HL-60/S4 (cell line): ENCODE measurements at regions not wholly inside any gene's neighbourhood (a gene's known extent, or its start where the extent isn't known, plus 50 kb on each side); places are given as distances from the start of the nearest gene placed in this dataset.

Experiments
- in situ Hi-C: fragments of 300-500 bp; cut with MboI; formaldehyde crosslinking; loops from 2 replicates; pipeline ENCODE4 v1.14.3; 2022; ENCODE audit warnings: low sequenced_read_pairs

DNA sequence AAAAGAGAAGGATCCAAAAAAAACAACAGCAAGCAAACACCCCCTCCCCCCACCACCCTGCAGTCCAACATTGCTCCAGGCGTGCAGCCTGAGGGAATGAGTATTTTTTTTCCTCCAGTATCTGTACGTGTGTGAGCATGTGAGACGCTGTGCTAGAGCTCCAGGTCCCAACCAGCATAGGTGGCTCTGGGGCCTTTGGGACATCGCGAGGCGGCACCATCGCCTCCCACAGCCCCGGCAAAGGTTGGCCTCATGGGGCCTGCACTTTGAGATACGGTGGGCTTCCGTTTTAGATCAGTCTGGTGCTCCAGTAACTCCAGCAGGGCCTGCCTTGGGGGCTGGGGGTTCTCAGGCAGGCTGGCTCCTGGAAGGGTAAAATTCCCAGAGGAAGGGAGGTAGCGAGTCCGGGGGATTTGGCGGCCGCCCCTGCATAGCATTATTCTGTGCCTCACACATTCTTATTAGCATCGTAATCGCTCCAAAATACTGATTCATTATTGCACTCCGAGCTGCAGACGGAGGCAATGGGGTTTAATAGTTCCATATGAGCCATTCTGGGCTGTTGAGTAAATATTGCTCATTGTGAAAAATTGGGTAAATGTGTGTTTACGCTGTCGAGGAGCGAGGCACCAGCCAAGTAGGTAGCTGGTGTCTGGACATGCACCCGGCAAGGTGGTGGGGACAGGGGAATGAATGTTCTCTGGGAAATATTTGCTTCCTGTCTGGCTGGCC, 143.1 kb upstream of the MYL2 start:
- in situ Hi-C loops: no loop called here

DNA sequence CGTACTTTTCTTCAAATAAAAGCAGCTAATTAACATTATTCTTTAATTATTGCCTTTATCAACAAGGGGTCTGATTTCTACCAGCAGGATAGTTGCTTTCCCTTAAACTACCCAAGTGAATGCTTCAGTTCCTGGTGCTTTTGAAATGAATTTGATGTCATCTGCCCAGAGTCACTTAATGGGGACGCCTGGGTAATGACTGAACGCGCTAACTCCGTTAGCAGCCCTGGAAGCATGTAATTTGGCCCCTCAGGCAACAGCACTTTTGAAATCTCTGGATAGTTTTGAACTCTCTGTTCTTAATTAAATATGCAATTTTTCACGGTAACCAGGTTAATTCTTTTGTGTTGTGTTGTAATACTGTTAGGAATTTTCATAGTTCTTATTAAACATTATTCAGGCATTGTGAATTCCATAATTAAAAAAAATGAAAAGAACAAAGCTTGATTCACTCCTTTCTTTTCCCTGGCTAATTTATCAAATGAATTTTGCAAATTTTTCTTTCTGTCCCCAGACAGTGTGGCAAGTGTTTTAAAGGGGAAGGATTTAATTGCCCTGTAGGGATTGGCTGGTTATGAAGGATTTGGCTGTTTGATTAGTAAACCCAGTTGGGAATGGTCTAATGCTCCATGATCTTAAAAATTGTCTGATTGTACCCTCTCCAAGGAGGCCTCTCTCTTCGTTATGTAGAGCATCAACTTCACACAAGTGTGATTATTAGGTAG, 137.5 kb upstream of the MYL2 start:
- in situ Hi-C loops: no loop called here

DNA sequence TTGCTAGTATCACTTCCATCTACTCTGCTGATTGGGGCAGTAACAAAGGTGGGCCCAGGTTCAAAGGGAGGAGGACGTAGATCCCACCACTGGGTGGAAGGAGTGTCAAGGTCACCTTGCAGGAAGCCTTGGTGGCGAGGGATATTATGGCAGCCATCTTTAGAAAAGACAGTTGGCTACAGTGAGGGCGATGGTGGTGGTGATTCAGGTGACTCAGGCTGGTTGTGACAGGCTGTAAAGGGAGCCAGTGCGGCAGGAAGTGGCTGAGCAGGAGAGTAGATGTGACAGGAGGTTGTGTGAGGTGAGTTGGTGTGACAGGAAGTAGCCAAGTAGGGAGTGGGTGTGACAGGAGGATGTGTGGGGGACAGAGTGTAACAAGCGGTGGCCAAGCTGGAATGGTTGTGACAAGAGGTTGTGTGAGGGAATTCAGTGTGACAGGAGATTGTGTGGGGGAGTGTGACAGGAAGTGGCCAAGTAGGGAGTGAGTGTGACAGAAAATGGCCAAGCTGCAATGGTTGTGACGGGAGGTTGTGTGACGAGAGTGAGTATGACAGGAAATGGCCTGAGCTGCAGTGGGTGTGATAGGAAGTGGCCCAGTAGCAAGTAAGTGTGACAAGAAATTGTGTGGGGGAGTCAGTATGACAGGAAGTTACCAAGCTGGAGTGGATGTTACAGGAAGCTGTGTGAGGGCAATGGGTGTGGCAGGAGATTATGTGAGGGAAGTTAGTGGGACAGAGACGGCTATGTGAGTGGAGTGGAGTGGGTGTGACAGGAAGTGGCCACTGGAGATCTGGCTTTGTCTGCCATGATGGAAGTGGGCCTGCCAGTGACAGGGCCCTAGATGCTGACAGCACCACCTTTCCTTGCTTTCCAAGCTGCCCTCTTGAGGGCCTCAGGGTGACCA, 136.5 kb upstream of the MYL2 start:
- in situ Hi-C loops: no loop called here

DNA sequence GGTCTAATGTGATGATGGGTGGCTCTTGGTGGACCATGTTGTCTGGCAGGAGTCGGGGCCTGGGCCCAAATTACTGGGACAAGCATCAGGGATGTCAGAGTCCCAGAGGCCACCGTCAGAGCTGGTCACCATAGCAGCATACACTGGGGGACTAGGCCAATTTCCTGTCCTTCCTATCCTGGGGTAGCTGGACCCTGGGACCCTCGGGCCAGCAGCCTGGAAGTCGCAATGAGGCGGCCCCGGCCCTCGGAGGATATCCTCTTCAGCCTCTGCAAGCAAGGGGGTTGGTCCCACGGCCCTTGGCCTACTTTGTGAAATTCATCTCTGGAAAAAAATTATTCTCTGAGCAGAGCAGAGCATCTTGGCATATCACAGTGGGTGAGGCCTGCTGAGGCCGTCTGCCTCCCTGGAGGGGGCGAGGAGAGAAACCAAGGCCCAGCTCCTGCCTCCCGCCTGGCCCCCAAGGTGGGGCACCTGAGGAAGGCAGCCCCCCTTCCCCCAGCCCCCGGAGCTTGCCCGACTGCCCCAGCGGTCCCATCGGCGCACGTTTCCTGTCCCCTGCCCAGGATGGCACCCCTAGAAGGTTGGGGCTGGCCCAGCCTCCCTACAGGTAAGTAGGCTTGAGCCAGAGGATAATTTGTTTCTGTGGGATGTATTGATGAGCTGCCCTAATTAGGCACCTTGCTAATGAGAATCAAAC, 135.0 kb upstream of the MYL2 start:
- in situ Hi-C loops: no loop called here

DNA sequence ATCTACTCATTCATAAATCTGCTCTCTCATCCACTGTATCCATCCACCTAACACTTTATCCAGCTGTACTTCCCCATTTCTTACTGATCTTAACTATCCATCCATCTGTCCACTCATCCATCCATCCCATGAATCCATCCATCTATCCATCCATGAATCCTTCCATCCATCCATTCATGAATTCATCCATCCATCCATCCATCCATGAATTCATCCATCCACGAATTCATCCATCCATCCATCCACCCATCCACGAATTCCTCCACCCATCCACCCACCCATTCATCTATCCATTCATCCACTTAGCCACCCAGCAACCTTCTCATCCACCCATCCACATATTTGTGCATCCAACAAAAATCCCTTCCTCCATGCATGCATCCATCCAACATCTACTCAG, 128.6 kb upstream of the MYL2 start:
- in situ Hi-C loops: no loop called here

DNA sequence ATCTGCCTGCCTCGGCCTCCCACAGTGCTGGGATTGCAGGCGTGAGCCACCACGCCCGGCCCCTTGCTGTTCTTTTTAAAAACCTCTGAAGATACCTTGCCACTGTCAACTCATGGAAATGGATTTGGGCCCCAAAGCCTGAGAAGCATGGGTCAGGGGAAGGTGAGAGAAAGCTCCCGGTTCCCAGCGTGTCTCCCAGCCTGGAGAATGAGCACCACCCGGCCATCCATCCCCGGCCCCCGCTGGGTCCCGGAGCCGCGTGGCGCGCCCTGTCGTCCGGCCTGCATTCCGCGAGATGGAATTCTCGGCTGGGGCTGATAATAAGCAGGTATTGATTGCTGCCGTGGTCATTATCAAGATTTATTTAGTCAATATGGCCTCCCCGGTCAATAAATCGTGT, 126.5 kb upstream of the MYL2 start:
- in situ Hi-C loops: no loop called here

DNA sequence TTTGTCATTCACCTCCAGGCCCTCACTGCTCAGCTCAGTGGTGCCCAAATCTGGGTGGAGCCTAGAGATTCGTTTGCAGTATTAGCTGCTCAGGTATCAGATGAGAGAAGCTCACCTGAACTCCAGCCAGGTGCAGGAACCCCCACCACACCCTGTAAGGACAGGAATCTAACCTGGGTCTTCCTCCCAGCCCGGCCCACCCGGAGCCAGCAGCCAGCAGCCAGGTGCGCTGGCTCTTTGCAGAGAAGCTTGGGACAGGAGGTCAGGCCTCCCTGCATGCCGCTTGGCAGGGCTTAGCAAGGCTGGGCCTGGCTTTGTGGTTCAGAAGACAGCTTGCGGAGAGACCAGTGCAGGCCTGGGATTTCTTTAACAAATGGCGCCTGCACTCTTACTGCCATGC, 125.6 kb upstream of the MYL2 start:
- in situ Hi-C loops: no loop called here

DNA sequence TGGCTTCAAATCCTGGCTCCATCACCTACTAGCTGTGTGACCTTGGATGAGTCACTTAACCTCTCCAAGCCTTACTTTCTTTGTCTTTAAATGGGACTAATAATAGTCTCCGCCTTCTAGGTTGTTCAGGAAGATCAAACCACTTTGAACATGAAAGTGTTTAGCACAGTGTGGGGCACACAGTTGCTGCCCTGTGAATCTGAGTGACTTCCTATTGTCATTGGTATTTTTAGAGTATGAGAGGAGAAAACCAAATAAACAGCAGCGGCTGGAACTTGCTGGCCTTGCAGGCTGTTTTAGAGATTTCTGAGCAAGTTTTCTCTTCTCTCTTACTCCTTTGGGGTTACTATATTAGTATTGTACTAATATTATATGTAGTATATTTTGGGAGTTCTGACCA, 120.7 kb upstream of the MYL2 start:
- in situ Hi-C loops: no loop called here

DNA sequence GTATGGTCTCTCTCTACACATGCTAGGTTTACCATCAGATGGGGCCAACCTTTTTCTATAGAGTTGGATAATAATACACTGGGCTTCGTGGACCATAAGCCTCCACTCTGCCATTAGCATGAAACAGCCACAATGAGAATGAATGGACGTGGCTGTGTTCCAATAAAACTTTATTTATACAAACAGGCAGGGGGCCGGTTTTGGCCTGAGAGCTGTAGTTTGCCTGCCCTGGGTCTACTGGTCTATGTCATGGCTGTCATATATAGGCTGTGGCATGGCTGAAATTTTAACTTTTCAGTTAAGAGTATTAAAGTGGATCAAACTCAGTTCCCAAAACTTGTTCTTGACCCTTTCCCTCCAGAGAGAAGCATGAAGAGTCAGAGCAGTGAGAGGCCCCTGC, 120.3 kb upstream of the MYL2 start:
- in situ Hi-C loops: no loop called here

DNA sequence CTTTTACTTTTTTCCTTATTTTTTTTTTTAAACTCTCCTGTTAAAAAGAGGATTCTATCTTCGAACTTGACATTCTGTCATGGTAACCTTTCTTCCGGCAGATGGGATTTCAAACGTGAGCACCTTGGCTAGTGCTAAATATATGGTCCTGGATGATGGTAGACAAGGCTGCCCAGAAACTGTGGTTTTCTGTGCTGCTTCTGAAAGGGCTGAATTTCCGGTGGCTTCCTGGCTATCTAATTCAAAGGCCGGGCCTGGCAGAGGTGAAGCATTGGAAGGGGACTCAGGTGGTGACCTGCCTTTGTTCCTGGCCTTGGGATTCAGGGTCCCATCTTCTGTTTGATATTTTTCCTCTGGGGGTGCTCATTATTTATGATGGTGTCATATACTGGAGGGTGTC, 118.6 kb upstream of the MYL2 start:
- in situ Hi-C loops: no loop called here

DNA sequence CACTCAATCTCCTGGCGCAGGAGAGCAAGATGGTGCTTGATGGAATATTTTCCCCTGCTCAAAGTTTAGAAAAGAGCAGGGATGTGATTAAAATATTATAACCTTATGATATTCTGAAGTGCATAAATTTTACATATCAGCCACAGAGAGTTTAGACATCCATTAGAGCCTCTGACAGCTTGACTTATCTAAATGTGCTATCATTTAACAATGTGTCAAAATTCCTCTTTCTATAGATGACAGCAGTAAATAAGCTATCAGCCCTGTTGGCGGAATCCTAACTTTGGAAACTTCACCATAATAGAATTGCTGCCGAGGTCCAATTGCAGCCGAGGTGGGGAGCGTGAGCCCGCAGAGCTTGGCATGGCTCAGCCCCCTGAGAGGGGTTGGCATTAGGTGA, 117.7 kb upstream of the MYL2 start:
- in situ Hi-C loops: no loop called here

DNA sequence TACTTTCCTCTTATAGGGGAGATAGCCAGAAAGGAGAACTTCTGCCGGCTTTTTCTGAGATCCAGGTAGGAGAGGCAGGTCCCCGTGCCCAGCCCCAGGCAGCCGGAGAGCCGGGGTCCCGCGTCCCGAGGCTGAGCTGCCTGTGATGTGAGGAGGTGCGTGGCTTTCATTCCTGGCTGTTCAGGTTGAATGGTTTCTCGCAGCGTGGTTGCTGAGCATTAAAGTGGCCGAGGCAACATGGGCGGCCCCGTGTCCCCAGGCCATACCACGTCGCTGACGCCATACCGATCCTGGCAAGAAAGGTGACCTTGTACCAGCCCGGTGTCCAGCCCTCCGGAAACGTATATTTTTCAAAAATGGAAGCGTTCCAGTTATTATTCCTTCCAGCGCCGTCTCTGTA, 116.7 kb upstream of the MYL2 start:
- in situ Hi-C loops: no loop called here

DNA sequence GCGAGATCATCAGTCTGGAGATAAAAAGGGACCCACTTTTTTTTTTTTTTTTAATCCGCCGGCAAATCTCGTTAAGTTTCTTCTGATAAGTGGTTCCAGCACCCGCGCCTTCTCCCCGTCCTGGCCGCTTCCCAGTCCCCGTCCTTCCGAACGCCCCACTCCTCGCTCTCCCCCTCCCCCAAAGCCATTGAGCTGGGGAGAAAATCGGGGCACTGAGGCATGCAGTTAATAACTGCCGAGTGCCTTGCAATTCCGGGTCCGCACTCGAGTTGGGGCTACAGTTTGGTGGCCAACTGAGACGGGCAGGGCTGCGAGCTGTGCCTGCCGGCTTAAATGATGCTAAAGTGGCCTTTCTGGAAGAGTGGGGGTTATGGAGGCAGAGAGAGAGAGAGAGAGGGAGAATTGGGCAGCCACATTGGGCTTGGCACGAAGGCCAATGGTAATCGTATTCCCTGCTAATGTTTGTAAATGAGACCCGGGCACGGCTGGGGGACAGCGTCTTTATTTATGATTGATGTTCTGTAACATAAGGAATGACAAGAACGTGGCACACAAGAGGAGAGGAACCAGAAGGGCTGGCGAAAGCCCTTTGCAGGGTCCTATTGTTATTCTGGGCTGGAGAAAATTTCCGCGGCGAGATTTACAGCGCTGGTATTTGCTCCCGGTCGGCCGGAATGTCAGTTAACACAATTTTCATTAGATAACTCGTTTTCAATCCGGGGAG, 115.4 kb upstream of the MYL2 start:
- in situ Hi-C loops: no loop called here

DNA sequence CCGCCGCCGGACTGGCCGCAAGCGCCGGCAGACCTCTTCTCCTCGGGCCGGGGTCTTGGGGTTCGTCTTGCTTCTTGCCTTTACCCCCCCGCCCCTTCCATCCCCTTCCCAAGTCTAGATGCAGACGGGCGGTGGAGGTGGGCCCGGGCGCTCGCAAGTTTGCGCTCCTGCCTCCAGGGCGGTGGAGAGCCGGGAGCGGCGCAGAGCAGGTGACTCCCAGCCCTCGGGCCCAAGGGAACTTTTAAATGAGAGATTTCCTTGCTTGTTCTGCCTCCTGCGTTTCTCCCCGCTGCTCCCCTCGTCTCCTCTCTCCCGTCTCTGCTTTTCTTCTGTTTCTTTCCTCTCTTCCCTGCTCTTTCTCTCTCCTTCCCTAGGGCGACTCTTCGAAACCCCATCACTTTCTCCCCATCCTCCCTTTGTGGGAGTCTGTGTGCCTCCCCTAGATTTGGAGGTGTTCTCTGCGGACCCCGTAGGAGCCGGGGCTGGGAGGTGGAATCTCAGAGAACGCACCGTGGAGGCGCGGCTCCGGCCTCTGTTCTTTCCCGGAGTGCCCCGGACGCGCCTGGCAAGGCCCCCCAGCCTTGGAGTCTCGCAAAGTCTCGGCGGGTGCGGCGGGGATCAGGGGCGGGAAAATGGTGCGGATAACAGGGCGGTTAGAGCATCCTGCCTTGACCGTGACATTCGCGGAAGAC, 114.7 kb upstream of the MYL2 start:
- in situ Hi-C loops: no loop called here

DNA sequence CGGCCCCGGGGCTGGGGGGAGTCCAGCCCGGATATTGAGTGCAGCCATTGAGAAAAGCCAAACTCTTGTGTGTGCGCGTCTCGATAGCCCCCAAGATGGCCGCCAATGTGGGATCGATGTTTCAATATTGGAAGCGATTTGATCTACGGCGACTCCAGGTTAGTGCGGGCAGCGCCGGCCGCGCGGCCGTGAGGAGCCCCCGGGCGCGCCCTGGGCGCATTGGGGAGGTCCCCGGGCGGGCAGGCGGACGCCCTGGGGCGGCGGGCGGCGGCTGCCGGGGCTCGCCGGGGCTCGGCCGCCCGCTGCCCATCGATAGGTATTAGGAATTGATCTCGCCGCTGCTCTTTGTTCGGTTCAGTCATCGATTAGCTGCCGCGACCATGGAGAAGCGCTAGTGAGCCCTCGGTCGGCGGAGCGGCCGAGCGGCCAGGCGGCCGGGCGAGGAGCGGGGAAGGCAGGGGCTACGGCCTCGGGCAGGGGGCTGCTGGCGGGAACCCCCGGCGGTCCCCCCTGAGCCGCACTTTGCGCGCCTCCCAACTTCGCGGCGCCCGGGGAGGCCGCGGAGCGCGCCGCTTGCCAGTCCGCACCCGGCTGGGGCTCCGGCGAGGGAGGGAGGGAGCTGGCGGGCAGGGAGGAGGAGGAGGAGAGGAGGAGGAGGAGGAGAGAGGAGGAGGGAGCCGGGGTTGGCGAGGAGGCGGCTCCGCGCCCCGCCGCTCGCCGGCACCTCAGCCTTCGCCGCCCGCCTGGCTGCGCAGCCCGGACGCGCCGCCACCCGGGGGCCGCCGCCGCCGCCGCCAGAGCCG, 113.9 kb upstream of the MYL2 start, which contains the start of gene CUX2:
CUX2 (plus strand) TSS at position 83 of the 803 bp plus-strand sequence.
- in situ Hi-C loops: no loop called here

DNA sequence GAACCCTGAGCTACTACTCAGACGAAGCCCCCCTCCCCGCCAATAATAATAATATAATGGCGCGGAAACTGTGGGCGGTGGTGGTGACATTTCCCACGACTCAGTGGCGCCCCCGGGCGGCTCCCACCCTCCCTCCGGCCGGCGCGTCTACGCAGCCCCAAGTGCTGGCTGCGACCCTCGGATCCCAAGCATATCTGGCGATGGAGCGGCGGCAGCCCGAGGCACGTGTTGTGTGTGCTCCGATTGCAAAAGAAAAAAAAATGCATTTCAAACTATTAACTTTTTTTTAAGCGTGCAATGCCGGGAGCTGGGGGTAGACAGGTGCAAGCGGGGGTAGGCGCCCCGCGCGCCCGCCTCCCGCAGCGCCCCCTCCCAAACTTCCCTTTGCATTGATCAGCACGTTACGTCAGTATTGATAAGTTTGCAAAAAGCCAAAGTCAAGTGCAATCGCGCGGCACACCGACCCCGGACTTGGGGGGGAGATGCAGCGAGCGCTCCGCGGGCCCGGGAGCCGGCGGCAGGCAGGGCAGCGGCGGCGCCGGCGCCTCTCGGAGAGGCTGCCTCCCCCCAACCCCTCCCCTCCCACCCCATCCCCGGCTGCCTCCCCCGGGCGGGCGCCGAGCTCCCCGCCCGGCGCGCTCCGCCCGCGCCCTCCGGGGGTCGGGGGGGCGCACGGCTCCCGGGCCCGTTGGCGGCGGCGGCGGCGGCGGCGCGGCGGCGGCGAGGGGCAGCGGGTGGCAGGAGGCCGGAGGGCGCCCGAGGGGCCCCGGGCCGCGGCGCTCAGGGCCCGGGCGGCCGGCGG, 113.1 kb upstream of the MYL2 start:
- in situ Hi-C loops: no loop called here

DNA sequence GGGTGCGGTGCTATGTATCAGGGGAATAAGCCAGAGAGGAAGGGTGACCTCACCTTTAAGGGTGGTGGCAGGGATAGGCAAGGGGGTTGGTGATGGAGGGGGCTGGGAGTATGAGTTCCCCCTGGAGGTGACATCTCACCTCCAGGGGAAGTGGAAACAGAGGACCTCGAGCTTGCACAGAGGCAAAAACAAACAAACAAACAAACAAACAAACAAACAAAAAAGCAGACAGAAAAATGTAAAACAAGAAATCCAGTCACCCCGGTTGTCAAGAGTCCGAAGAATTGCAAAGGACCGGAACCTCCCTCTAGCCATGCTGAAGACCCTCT, 112.2 kb upstream of the MYL2 start:
- in situ Hi-C loops: no loop called here

DNA sequence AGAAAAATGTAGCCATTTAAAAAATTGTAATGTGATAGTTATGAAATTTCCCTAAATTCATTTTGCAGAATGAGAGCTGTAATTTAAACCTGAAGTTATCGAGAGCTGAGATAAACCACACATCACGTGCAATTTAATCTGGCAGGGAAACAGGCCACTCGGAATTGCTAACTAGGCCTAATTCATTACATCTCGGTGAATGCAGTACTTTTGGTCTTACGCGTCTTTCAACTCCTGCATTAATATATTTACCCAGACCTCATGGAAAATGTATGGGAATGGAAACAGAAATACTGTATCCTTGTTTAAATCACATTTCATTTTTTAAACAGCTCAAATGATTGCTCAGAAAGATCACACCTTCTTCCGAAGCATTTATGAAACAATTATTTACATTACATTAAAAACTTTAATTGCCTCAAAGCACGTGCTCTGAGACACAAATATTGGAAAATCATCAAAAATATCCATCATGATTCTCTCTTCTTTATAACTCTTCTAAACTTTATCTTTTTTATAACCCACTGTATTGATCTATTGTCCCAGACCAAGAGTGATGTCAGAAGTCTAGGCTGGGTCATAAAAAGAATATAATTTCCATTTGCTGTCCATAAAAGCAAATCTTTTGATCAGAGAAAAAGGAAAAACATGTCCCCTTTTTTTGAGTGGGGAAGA, 111.7 kb upstream of the MYL2 start:
- in situ Hi-C loops: no loop called here
